C4-2B (cell line): ENCODE measurements at regions not wholly inside any gene's neighbourhood (a gene's known extent, or its start where the extent isn't known, plus 50 kb on each side); places are given as distances from the start of the nearest gene placed in this dataset.

Source experiments
- H3K27ac ChIP-seq: fragments of 450-650 bp; 2 replicates; pipeline ENCODE4 v1.5.1; 2017
- ZFX ChIP-seq: fragments of 450-650 bp; IDR thresholded peaks from 2 replicates; pipeline ENCODE4 v1.6.1; 2017
- TF ChIP-seq, protein P1 (sequence below): fragments of 450-650 bp; conservative IDR thresholded peaks from 2 replicates; pipeline ENCODE4 v1.5.1; 2017; ENCODE audit warnings: mild to moderate bottlenecking

DNA sequence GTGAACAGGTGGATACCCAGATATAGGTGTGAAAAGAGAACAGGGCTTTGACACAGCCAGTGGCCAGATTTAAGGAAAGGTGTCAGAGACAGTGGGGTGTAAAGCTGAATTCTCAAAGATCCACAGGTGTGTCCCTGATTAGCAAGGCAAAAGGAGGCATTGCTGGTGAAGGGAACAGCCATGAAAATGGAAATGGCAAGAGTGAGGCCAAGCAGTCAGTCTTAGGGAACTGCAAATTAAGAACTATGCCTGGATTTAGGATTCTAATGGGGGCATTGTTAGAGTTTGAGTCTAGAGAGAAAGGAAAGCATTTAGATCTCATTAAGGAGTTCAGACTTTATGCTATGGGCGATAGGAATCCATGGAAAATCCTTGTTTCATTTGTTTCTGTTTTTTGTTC, 789.2 kb downstream of the MAFB start:
- no peak for TF ChIP-seq ZFX
- TF ChIP-seq, protein P1, sequence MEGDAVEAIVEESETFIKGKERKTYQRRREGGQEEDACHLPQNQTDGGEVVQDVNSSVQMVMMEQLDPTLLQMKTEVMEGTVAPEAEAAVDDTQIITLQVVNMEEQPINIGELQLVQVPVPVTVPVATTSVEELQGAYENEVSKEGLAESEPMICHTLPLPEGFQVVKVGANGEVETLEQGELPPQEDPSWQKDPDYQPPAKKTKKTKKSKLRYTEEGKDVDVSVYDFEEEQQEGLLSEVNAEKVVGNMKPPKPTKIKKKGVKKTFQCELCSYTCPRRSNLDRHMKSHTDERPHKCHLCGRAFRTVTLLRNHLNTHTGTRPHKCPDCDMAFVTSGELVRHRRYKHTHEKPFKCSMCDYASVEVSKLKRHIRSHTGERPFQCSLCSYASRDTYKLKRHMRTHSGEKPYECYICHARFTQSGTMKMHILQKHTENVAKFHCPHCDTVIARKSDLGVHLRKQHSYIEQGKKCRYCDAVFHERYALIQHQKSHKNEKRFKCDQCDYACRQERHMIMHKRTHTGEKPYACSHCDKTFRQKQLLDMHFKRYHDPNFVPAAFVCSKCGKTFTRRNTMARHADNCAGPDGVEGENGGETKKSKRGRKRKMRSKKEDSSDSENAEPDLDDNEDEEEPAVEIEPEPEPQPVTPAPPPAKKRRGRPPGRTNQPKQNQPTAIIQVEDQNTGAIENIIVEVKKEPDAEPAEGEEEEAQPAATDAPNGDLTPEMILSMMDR = no peak

DNA sequence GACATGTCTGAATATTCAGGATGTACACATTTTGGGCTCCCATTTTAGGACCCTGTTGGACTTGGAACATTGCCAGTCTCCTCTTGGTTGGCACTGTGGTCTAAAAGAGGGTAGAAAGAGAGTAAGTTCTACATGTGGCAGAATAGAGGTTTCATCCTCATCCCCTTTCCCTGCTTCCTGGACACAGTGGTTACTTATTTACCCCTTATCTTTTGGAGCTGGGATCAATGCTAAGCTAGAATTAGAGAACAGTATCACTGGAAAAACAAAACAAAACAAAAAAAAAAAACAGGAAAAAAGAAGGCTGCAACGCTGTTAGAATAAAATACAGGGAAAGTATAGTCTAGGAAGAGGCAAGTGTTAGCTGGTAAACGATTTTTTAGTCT, 790.6 kb downstream of the MAFB start:
- TF ChIP-seq ZFX = no peak
- TF ChIP-seq, protein P1 = no peak
- no peak overlapping the region for H3K27ac ChIP-seq

More for the DNA sequence above, 789.2 kb downstream of the MAFB start:
- no peak overlapping the region for H3K27ac ChIP-seq

DNA sequence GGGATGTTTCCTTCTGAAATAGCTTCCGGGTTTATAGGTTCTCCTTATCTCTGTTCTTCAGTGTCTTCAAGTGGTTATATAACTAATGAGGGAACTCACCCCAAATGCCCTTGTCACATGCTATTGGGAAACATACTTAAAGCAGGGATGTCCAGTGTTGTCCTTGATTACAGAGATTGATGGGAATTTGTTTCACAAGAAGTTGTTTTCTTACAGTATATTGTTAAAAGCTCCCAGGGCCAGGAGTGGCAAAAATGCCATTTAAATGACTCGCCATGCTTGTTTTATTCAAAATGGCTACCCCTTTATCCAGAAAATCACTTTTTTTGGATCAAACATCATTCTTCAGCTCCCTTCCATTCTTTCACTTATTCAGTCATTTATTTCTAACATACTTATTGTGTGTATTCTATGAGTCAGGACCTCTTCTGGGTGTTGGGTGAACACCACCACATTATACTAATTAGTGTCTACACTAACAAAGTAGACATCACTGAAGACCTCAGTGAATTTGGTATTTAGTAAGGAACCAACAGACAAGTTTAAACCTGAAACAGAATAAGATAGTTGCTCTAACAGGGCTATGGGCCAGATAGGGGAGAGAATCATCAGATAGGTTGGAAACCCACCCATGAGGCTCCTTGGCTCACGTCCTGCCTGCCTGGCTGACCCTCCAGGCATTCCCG, 791.1 kb downstream of the MAFB start:
- H3K27ac ChIP-seq = no peak overlapping the region
- TF ChIP-seq, protein P1 = no peak
- no peak for TF ChIP-seq ZFX

DNA sequence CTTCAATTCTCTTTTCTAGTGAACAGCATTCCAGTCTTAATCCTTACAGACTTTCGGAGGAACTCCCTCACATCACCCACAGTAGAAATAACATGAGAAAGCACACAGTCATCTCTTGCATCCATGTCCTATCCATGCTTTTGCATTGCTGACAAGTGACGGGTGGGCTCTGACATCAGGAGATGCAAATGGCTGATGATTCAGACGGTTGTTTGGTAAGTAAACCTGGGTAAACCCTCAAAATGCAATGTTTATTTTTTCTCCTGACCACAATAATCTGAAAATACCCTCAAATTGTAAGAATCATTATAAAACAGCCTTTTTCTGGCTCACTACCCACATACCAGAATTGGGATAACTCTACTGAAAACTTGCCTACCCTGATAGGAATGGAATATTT, 792.0 kb downstream of the MAFB start:
- TF ChIP-seq, protein P1 = no peak
- TF ChIP-seq ZFX = no peak
- H3K27ac ChIP-seq = no peak overlapping the region

DNA sequence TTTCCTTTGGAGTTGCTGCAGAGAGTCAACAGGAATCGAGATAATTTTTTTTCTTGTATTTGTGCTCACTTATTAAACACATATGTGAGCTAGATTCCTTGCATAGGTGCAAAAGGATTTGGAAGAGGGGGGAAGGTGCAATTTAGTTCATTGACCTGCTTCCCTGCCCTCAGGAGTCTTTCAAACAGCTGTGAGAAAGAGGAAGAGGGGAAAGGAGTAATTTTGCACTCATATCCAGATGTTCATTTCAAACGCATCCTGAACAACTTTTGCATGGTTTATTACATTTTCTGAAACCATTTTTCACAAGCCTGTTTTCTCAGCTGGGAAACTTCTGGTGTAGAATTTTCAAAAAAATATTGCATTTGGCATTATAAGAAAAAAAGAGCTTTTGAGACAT, 795.0 kb downstream of the MAFB start:
- no peak overlapping the region for H3K27ac ChIP-seq
- no peak for TF ChIP-seq ZFX
- TF ChIP-seq, protein P1 = no peak

DNA sequence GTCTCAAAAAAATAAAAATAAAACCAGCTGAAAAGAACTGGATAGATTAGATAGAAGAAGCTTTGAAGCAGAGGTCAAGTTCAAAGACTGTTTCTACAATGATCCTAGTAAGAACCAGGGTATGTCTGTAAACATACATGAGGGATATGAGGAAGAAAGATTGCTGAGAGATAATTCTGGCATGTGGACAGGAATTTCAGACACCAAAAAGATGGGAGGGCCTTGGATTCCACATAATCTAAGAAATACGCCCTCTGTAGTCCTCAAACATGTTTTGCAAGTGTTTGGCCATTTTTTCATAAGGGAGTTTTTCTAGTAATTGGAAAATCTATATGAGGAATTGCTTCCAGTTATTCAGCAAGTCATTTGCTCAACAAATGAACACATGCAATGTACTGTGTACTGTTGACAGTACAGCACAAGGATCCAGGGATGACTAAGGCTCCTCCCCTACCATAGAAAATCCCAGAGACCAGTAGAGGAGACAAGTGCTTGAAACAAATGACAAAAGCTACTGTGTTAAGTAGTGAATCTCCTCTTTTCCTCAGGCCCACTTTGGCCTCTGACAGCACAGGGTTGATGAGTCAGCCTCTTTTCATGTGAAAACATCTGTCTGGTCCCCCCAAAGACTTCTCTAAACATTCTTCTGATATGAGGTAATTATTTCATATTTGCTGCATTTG, 795.9 kb downstream of the MAFB start:
- no peak for TF ChIP-seq ZFX
- TF ChIP-seq, protein P1 = peak; percentile 17; the same call in 1 of the 2 replicates
- H3K27ac ChIP-seq = no peak overlapping the region

DNA sequence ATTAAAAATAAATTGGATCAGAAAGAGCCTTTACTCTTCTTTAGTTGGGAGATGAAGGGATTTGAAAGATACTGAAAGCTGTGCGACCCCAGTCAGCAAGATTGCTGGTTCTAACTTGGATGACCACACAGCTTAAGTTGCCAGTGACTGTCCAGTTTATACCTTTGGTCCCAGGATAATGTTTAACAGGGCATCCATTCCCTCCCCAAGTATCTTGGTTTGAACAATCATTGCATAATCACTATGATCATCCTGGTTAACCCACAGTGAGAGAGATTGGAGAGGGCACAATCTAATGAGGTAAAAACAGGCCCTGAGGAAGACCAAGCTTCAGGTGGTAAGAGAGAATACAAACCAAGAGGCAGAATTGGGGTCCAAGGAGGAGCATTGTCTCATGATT, 798.3 kb downstream of the MAFB start:
- H3K27ac ChIP-seq = no peak overlapping the region
- no peak for TF ChIP-seq ZFX
- TF ChIP-seq, protein P1 = no peak
